ENCODE measurements at regions not wholly inside any gene's neighbourhood (a gene's known extent, or its start where the extent isn't known, plus 50 kb on each side); places are given as distances from the start of the nearest gene placed in this dataset.
A peak's percentile ranks its signal among the peaks of the same experiment; 100 is the strongest.

DNA sequence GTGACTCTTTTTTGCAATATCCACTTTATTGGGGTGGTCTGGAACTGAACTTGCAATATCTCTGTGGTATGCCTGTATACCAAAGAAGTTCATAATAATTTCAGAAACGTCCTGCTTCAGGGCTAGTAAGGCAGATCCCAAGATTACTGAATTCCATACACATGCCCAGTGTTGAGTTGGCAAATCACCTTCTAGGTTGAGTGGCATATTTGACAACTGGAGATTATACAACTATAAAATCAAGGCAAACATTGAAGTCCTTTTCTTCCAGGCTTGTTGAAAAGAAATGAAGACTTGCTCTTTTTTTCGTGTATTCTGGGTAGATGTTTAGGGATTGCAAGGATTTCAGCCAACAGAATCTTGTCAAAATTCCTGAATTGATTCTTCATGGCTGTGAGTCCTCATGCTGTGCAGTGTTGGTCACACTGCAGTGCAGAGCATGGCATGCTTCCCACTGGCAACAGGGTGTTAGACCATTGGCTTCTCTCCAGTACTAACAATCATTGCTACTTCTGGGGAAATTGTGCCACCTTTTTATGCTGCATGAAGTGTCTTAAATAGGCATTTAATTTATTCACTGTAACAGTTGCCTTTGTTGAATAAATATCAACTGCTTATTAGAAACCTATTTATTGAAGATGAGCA, 367.1 kb upstream of the ADGRL4 start:
- TF ChIP-seq POLR2AphosphoS5 (IDR thresholded peaks at IDR 0.05) = peak; percentile 19
- no peak for TF ChIP-seq POLR2A (IDR thresholded peaks at IDR 0.05)

Measured in prostate gland (tissue), 1 donor.